Endothelial cell (in vitro differentiated cells): ENCODE measurements at regions not wholly inside any gene's neighbourhood (a gene's known extent, or its start where the extent isn't known, plus 50 kb on each side); places are given as distances from the start of the nearest gene placed in this dataset.
A peak's percentile ranks its signal among the peaks of the same experiment; 100 is the strongest.

ENCODE experiments used
- DNase-seq: peaks from one replicate; pipeline ENCODE4 v3.0.0; 2021; ENCODE audit warnings: low spot score
- H3K27ac Mint-ChIP-seq: one replicate; pipeline ENCODE4 v1.8.0; 2021; ENCODE audit warnings: mixed read lengths, inconsistent platforms; ENCODE audit not compliant: unreplicated experiment
- H3K27me3 Mint-ChIP-seq: one replicate; pipeline ENCODE4 v1.8.0; 2021; ENCODE audit warnings: mild to moderate bottlenecking, moderate library complexity, mixed read lengths, inconsistent platforms; ENCODE audit not compliant: unreplicated experiment
- H3K36me3 Mint-ChIP-seq: one replicate; pipeline ENCODE4 v1.8.0; 2021; ENCODE audit warnings: mild to moderate bottlenecking, low read depth, mixed read lengths, inconsistent platforms; ENCODE audit not compliant: unreplicated experiment
- H3K4me1 Mint-ChIP-seq: one replicate; pipeline ENCODE4 v1.8.0; 2021; ENCODE audit warnings: mild to moderate bottlenecking, mixed read lengths, inconsistent platforms; ENCODE audit not compliant: unreplicated experiment
- H3K4me3 Mint-ChIP-seq: one replicate; pipeline ENCODE4 v1.8.0; 2021; ENCODE audit warnings: mild to moderate bottlenecking, mixed read lengths, inconsistent platforms; ENCODE audit not compliant: unreplicated experiment
- H3K9me3 Mint-ChIP-seq: one replicate; pipeline ENCODE4 v1.8.0; 2021; ENCODE audit warnings: mixed read lengths, inconsistent platforms; ENCODE audit not compliant: unreplicated experiment
- CTCF ChIP-seq: fragments of 200-600 bp; sonication (generic); IDR thresholded peaks from one replicate; pipeline ENCODE4 v1.5.0; 2021; ENCODE audit warnings: antibody characterized with exemption; ENCODE audit not compliant: unreplicated experiment

- no peak for DNase-seq
- H3K36me3 Mint-ChIP-seq: no peaks in the 10 kb centered on the region
- no peak overlapping the region for H3K27ac Mint-ChIP-seq
- no peak overlapping the region for H3K4me3 Mint-ChIP-seq
- no peaks in the 10 kb centered on the region for H3K4me1 Mint-ChIP-seq
- no peaks in the 10 kb centered on the region for H3K9me3 Mint-ChIP-seq
- TF ChIP-seq CTCF: no peak
- peaks cover 5% of the 10 kb centered on the region for H3K27me3 Mint-ChIP-seq
These were observed 84.0 kb upstream of the TRIM2 start for GRCh38 chr4:153120235-153120634.

- no peaks in the 10 kb centered on the region for H3K9me3 Mint-ChIP-seq
- no peaks in the 10 kb centered on the region for H3K4me1 Mint-ChIP-seq
- no peak overlapping the region for H3K27ac Mint-ChIP-seq
- peaks cover 3% of the 10 kb centered on the region for H3K27me3 Mint-ChIP-seq
- no peaks in the 10 kb centered on the region for H3K36me3 Mint-ChIP-seq
- no peak for DNase-seq
- no peak for TF ChIP-seq CTCF
- H3K4me3 Mint-ChIP-seq: no peak overlapping the region
These were observed 81.4 kb upstream of the TRIM2 start for GRCh38 chr4:153122855-153123254.

GRCh38 chr4:153126137-153126536 lies 78.1 kb upstream of the TRIM2 start:
- no peak overlapping the region for H3K27ac Mint-ChIP-seq
- H3K4me3 Mint-ChIP-seq: no peak overlapping the region
- H3K27me3 Mint-ChIP-seq: peaks cover 4% of the 10 kb centered on the region
- no peaks in the 10 kb centered on the region for H3K9me3 Mint-ChIP-seq
- no peaks in the 10 kb centered on the region for H3K36me3 Mint-ChIP-seq
- H3K4me1 Mint-ChIP-seq: no peaks in the 10 kb centered on the region
- no peak for DNase-seq
- no peak for TF ChIP-seq CTCF

- H3K9me3 Mint-ChIP-seq: no peaks in the 10 kb centered on the region
- TF ChIP-seq CTCF: peak; percentile 92
- peaks cover 4% of the 10 kb centered on the region for H3K27me3 Mint-ChIP-seq
- no peaks in the 10 kb centered on the region for H3K36me3 Mint-ChIP-seq
- H3K4me3 Mint-ChIP-seq: peak overlapping the region; percentile 4
- peak; percentile 90 for DNase-seq
- no peaks in the 10 kb centered on the region for H3K4me1 Mint-ChIP-seq
- no peak overlapping the region for H3K27ac Mint-ChIP-seq
These were observed 76.3 kb upstream of the TRIM2 start for GRCh38 chr4:153127760-153128494.

- no peak overlapping the region for H3K27ac Mint-ChIP-seq
- peaks cover 4% of the 10 kb centered on the region for H3K27me3 Mint-ChIP-seq
- H3K4me1 Mint-ChIP-seq: peaks cover 10% of the 10 kb centered on the region
These were observed 72.6 kb upstream of the TRIM2 start for GRCh38 chr4:153131596-153131995.

More at GRCh38 chr4:153131596-153131995, 72.6 kb upstream of the TRIM2 start:
- no peak for TF ChIP-seq CTCF
- Mint-ChIP-seq H3K4me3 (no peak overlapping the region), H3K36me3 (no peaks in the 10 kb centered on the region), H3K9me3 (no peaks in the 10 kb centered on the region)
- DNase-seq: no peak
